Effector memory CD8-positive, alpha-beta T cell (primary cell): ENCODE measurements at regions not wholly inside any gene's neighbourhood (a gene's known extent, or its start where the extent isn't known, plus 50 kb on each side); places are given as distances from the start of the nearest gene placed in this dataset.
"Not testable (repeated sequence)": the region's sequence is repeated elsewhere in the genome, so short reads cannot be mapped to it uniquely, and the experiment has no call there.

ENCODE experiments used
- ATAC-seq: fragments of 150-1000 bp; cut with Tn5 transposase; replicated peaks from 2 replicates; pipeline ENCODE4 v1.10.0; 2021; ENCODE audit warnings: mild to moderate bottlenecking, moderate library complexity
- DNase-seq, 3 experiments: peaks; one replicate each; pipeline ENCODE4 v3.0.0; 2021
- H3K27ac Mint-ChIP-seq, 2 donors: one replicate each; pipeline ENCODE4 v1.8.0; 2022; ENCODE audit warnings: mild to moderate bottlenecking in 2 of 2, mixed read lengths in 2 of 2, moderate library complexity in 2 of 2
- H3K27me3 Mint-ChIP-seq, 2 donors: one replicate each; pipeline ENCODE4 v1.8.0; 2022; ENCODE audit warnings: mixed read lengths in 2 of 2
- H3K36me3 Mint-ChIP-seq: one replicate; pipeline ENCODE4 v1.8.0; 2022; ENCODE audit warnings: mild to moderate bottlenecking, moderate library complexity, mixed read lengths; ENCODE audit not compliant: insufficient read depth
- H3K4me1 Mint-ChIP-seq, 2 donors: one replicate each; pipeline ENCODE4 v1.8.0; 2022; ENCODE audit warnings: low read depth in 2 of 2, mixed read lengths in 2 of 2
- H3K4me3 Mint-ChIP-seq, 2 donors: one replicate each; pipeline ENCODE4 v1.8.0; 2022; ENCODE audit warnings: mild to moderate bottlenecking in 2 of 2, mixed read lengths in 2 of 2, moderate library complexity in 2 of 2
- H3K9me3 Mint-ChIP-seq, 2 donors: one replicate each; pipeline ENCODE4 v1.8.0; 2022; ENCODE audit warnings: mixed read lengths in 2 of 2

GRCh38 chr11:133635244-133635739 is 103.0 kb upstream of the OPCML start:
- Mint-ChIP-seq H3K27ac (no peak overlapping the region), H3K4me3 (no peak overlapping the region), H3K9me3 (peaks cover 1 to 2% of the 10 kb centered on the region in 2 donors), H3K4me1 (no peaks in the 10 kb centered on the region), H3K36me3 (peaks cover 5% of the 10 kb centered on the region), H3K27me3 (peaks cover 6 to 12% of the 10 kb centered on the region in 2 donors)
- ATAC-seq (no peak), DNase-seq (no peak)

GRCh38 chr11:133628371-133628770 is 96.1 kb upstream of the OPCML start:
- not testable (repeated sequence) for DNase-seq

GRCh38 chr11:133621611-133622010 is 89.3 kb upstream of the OPCML start:
- Mint-ChIP-seq H3K36me3 (no peaks in the 10 kb centered on the region), H3K4me1 (no peaks in the 10 kb centered on the region), H3K27me3 (no peaks in the 10 kb centered on the region), H3K9me3 (peaks cover 0 to 5% of the 10 kb centered on the region in 2 donors), H3K4me3 (no peak overlapping the region), H3K27ac (no peak overlapping the region)
- ATAC-seq (no peak), DNase-seq (no peak)

More at GRCh38 chr11:133628371-133628770, 96.1 kb upstream of the OPCML start:
- not testable (repeated sequence) for H3K9me3 Mint-ChIP-seq, H3K4me1 Mint-ChIP-seq, H3K4me3 Mint-ChIP-seq, H3K36me3 Mint-ChIP-seq, ATAC-seq, H3K27ac Mint-ChIP-seq, H3K27me3 Mint-ChIP-seq

- Mint-ChIP-seq H3K27me3 (no peaks in the 10 kb centered on the region), H3K9me3 (peaks cover 0 to 5% of the 10 kb centered on the region in 2 donors), H3K4me1 (no peaks in the 10 kb centered on the region), H3K27ac (no peak overlapping the region), H3K4me3 (no peak overlapping the region), H3K36me3 (no peaks in the 10 kb centered on the region)
- DNase-seq (no peak), ATAC-seq (no peak)
Observed at GRCh38 chr11:133619973-133620372, 87.7 kb upstream of the OPCML start.

DNA sequence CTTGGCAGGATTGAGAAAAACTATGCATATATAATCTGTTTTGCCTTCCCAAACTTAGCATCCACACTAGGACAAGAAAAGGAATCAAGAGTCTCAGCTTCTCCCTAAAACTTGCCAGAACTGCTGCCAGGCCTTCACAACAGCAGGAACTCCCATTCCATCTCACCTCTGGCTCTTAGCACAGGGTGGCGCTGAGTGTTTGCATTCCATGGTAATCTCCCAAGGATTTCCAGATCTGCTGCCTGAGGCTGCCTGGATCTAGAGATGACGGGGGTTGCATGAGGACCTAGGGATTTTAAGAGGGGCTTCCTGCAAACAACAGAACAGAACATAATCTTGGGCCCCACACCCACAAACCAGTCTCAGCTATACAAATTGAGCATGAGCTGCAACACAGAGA is 87.1 kb upstream of the OPCML start:
- ATAC-seq (no peak), DNase-seq (no peak)
- Mint-ChIP-seq H3K27ac (no peak overlapping the region), H3K36me3 (no peaks in the 10 kb centered on the region), H3K9me3 (peaks cover 0 to 5% of the 10 kb centered on the region in 2 donors), H3K4me3 (no peak overlapping the region), H3K4me1 (no peaks in the 10 kb centered on the region), H3K27me3 (no peaks in the 10 kb centered on the region)

- H3K27ac Mint-ChIP-seq, result no peak overlapping the region
- H3K4me1 Mint-ChIP-seq, result no peaks in the 10 kb centered on the region
- DNase-seq (no peak), ATAC-seq (no peak)
- H3K27me3 Mint-ChIP-seq, result no peaks in the 10 kb centered on the region
- peaks cover 0 to 6% of the 10 kb centered on the region in 2 donors for H3K9me3 Mint-ChIP-seq
- H3K36me3 Mint-ChIP-seq, result no peaks in the 10 kb centered on the region
- H3K4me3 Mint-ChIP-seq, result no peak overlapping the region
Observed at GRCh38 chr11:133618544-133618943, 86.2 kb upstream of the OPCML start.

- Mint-ChIP-seq H3K27ac (no peak overlapping the region), H3K9me3 (peaks cover 12 to 16% of the 10 kb centered on the region in 2 donors), H3K4me1 (no peaks in the 10 kb centered on the region), H3K27me3 (no peaks in the 10 kb centered on the region), H3K4me3 (no peak overlapping the region), H3K36me3 (no peaks in the 10 kb centered on the region)
- DNase-seq (no peak), ATAC-seq (no peak)
Observed at GRCh38 chr11:133608496-133608895, 76.2 kb upstream of the OPCML start.

DNA sequence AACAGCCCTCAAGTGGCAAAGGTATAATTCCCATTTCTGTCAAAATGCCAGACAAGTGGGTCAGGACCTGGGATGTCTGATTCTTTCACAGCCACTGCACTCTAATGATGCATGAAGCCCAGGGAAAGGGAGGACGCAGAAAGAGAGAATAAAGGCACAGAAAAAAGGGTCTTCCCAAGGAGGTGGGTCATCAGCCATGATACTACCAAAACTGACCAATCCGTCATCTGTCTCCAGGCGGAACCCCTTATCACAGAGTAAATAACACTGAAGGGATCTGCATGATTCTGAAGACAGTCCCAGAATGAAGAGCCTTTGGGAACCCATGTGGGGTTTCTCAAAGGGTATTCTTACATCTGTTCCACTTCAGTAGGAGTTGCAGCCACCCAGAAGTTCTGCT is 73.8 kb upstream of the OPCML start:
- ATAC-seq (no peak), DNase-seq (no peak)
- H3K4me1 Mint-ChIP-seq, result no peaks in the 10 kb centered on the region
- H3K36me3 Mint-ChIP-seq, result no peaks in the 10 kb centered on the region
- no peak overlapping the region for H3K27ac Mint-ChIP-seq
- no peaks in the 10 kb centered on the region for H3K27me3 Mint-ChIP-seq
- peaks cover 12 to 20% of the 10 kb centered on the region in 2 donors for H3K9me3 Mint-ChIP-seq
- H3K4me3 Mint-ChIP-seq, result no peak overlapping the region

GRCh38 chr11:133605482-133605881 is 73.2 kb upstream of the OPCML start:
- Mint-ChIP-seq H3K9me3 (peaks cover 12 to 20% of the 10 kb centered on the region in 2 donors), H3K4me1 (no peaks in the 10 kb centered on the region), H3K27me3 (no peaks in the 10 kb centered on the region), H3K36me3 (no peaks in the 10 kb centered on the region), H3K4me3 (no peak overlapping the region), H3K27ac (no peak overlapping the region)
- ATAC-seq (no peak), DNase-seq (no peak)

DNA sequence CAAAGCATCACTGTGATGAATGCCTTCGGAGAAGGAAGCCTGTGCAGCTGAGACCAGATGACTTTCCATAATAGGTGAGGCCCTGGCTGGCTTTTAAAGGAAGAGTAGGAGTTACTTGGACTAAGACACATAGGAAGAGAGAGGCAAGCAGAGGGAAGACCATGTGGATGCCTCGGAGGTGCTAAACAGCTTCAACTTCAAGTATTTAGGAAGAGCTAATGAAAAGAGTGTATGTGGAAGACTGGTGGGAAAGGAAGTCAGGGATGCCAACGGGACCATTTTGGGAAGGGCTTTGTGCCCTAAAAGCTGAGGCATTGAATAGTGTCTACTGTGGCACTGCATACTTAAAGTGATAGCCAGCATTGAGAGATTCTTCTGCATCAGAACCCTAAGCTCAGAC is 69.3 kb upstream of the OPCML start:
- H3K9me3 Mint-ChIP-seq, result peaks cover 2 to 7% of the 10 kb centered on the region in 2 donors
- no peak overlapping the region for H3K4me3 Mint-ChIP-seq
- H3K27me3 Mint-ChIP-seq, result no peaks in the 10 kb centered on the region
- ATAC-seq (no peak), DNase-seq (no peak)
- no peak overlapping the region for H3K27ac Mint-ChIP-seq
- H3K4me1 Mint-ChIP-seq, result no peaks in the 10 kb centered on the region
- H3K36me3 Mint-ChIP-seq, result no peaks in the 10 kb centered on the region

DNA sequence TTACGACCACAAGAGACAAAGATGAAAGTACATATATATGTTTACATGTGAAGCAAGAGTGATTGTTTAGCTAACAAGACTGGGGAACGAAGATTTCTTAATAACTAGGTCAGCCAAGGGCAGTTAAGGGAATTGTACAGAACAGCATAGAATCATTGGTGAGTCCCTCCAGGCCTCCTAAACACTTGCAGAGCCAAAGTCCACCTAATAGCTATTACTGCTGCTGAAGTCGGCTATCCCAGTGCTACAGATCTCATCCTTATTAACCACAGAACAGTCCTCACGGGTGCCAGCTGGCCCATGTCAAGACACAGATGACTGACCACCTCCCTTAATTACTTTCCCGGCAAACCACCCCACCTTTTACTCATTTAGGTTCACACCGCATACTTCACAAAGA is 68.5 kb upstream of the OPCML start:
- no peak overlapping the region for H3K4me3 Mint-ChIP-seq
- ATAC-seq (no peak), DNase-seq (no peak)
- H3K36me3 Mint-ChIP-seq, result no peaks in the 10 kb centered on the region
- no peaks in the 10 kb centered on the region for H3K27me3 Mint-ChIP-seq
- no peaks in the 10 kb centered on the region for H3K4me1 Mint-ChIP-seq
- peaks cover 7% of the 10 kb centered on the region in 2 donors for H3K9me3 Mint-ChIP-seq
- H3K27ac Mint-ChIP-seq, result no peak overlapping the region

DNA sequence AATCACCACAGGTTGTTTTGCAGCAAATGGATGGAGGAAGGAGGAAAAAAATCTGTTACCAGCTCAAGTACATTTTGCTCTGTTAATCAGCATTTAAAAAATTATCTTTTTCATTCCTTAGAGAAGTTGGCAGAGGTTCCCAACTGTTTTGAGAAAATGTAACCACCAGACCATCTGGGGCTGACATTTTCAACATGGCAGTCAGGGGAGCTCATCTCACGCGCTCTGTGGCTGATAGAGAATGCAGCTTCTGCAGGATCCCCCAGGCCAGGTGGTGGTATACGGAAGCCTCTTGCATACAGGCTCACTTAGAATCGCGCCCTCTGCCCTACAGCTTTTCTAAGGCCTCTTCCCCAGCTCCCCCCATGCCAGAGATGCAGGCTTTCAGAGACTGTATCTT is 68.0 kb upstream of the OPCML start:
- Mint-ChIP-seq H3K27ac (no peak overlapping the region), H3K9me3 (peaks cover 7% of the 10 kb centered on the region in 2 donors), H3K4me3 (no peak overlapping the region), H3K36me3 (no peaks in the 10 kb centered on the region), H3K27me3 (no peaks in the 10 kb centered on the region), H3K4me1 (no peaks in the 10 kb centered on the region)
- no peak for DNase-seq
- ATAC-seq, result no peak

DNA sequence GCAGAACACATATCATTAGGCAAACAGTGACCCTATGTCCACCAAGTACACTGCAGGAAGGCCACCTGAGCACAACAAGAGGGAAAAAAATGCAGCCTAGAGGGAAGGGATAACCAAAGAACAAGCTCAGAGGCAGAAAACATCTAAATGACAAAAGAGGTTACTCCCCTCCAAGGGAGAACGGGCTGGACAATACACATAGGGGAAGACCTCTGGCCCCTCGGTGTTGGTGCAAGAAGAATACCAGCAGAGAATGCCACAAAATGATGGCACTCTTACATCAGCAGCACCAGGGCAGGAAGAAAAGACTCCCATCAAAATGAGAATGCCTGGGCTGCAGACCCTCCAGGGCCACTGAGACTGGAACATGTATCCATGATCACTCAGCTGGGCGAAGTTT is 66.6 kb upstream of the OPCML start:
- Mint-ChIP-seq H3K9me3 (peaks cover 7% of the 10 kb centered on the region in 2 donors), H3K4me3 (no peak overlapping the region), H3K4me1 (no peaks in the 10 kb centered on the region), H3K27ac (no peak overlapping the region), H3K27me3 (no peaks in the 10 kb centered on the region), H3K36me3 (no peaks in the 10 kb centered on the region)
- no peak for ATAC-seq
- no peak for DNase-seq

GRCh38 chr11:133597236-133597635 is 64.9 kb upstream of the OPCML start:
- Mint-ChIP-seq H3K9me3 (peaks cover 7% of the 10 kb centered on the region in 2 donors), H3K27ac (no peak overlapping the region), H3K4me3 (no peak overlapping the region), H3K36me3 (no peaks in the 10 kb centered on the region), H3K27me3 (no peaks in the 10 kb centered on the region), H3K4me1 (no peaks in the 10 kb centered on the region)
- DNase-seq (no peak), ATAC-seq (no peak)
